ENCODE measurements at regions not wholly inside any gene's neighbourhood (a gene's known extent, or its start where the extent isn't known, plus 50 kb on each side); places are given as distances from the start of the nearest gene placed in this dataset.

GRCh38 chr13:90979059-90979458 lies 368.4 kb upstream of the MIR17HG start:
- 95% methylated on average over 3 of the region's 3 CpGs for WGBS
- H3K4me3 ChIP-seq (ENCODE audit: low read length in 2 of 2) = no peak overlapping the region
- H3K36me3 ChIP-seq (ENCODE audit: control insufficient read depth in 2 of 2, insufficient read depth in 2 of 2, low read length in 1 of 2) = no peaks in the 10 kb centered on the region
- H3K27me3 ChIP-seq (ENCODE audit: control insufficient read depth in 2 of 2, insufficient read depth in 1 of 2, low read length in 1 of 2) = no peaks in the 10 kb centered on the region
- no peaks in the 10 kb centered on the region for H3K4me1 ChIP-seq (ENCODE audit: control insufficient read depth in 2 of 2, insufficient read depth in 2 of 2, low read length in 2 of 2)
- H3K27ac ChIP-seq (ENCODE audit: low read depth in 1 of 2, low read length in 1 of 2) = no peak overlapping the region
- no peak for DNase-seq (ENCODE audit: low read depth in 6 of 9, low spot score in 9 of 9)
- H3K9me3 ChIP-seq (ENCODE audit: control insufficient read depth in 2 of 2, insufficient read depth in 1 of 2, low read length in 1 of 2) = no peaks in the 10 kb centered on the region

GRCh38 chr13:90984756-90985155 lies 362.7 kb upstream of the MIR17HG start:
- Histone ChIP-seq H3K36me3 (ENCODE audit: control insufficient read depth in 2 of 2, insufficient read depth in 2 of 2, low read length in 1 of 2) (no peaks in the 10 kb centered on the region), H3K9me3 (ENCODE audit: control insufficient read depth in 2 of 2, insufficient read depth in 1 of 2, low read length in 1 of 2) (no peaks in the 10 kb centered on the region), H3K27me3 (ENCODE audit: control insufficient read depth in 2 of 2, insufficient read depth in 1 of 2, low read length in 1 of 2) (no peaks in the 10 kb centered on the region), H3K4me1 (ENCODE audit: control insufficient read depth in 2 of 2, insufficient read depth in 2 of 2, low read length in 2 of 2) (no peaks in the 10 kb centered on the region), H3K27ac (ENCODE audit: low read depth in 1 of 2, low read length in 1 of 2) (no peak overlapping the region), H3K4me3 (ENCODE audit: low read length in 2 of 2) (no peak overlapping the region)
- no peak for DNase-seq (ENCODE audit: low read depth in 6 of 9, low spot score in 9 of 9)
- WGBS = 97% methylated on average over 6 of the region's 6 CpGs

GRCh38 chr13:90995001-90995400 lies 352.5 kb upstream of the MIR17HG start:
- Histone ChIP-seq H3K27me3 (ENCODE audit: control insufficient read depth in 2 of 2, insufficient read depth in 1 of 2, low read length in 1 of 2) (no peaks in the 10 kb centered on the region), H3K9me3 (ENCODE audit: control insufficient read depth in 2 of 2, insufficient read depth in 1 of 2, low read length in 1 of 2) (no peaks in the 10 kb centered on the region), H3K27ac (ENCODE audit: low read depth in 1 of 2, low read length in 1 of 2) (no peak overlapping the region), H3K4me3 (ENCODE audit: low read length in 2 of 2) (no peak overlapping the region), H3K4me1 (ENCODE audit: control insufficient read depth in 2 of 2, insufficient read depth in 2 of 2, low read length in 2 of 2) (no peaks in the 10 kb centered on the region), H3K36me3 (ENCODE audit: control insufficient read depth in 2 of 2, insufficient read depth in 2 of 2, low read length in 1 of 2) (no peaks in the 10 kb centered on the region)
- DNase-seq (ENCODE audit: low read depth in 6 of 9, low spot score in 9 of 9) = no peak
- WGBS = 96% methylated on average over 3 of the region's 3 CpGs

GRCh38 chr13:90995614-90996013 lies 351.9 kb upstream of the MIR17HG start:
- no peak overlapping the region for H3K4me3 ChIP-seq (ENCODE audit: low read length in 2 of 2)
- H3K4me1 ChIP-seq (ENCODE audit: control insufficient read depth in 2 of 2, insufficient read depth in 2 of 2, low read length in 2 of 2) = no peaks in the 10 kb centered on the region
- H3K27ac ChIP-seq (ENCODE audit: low read depth in 1 of 2, low read length in 1 of 2) = no peak overlapping the region
- H3K36me3 ChIP-seq (ENCODE audit: control insufficient read depth in 2 of 2, insufficient read depth in 2 of 2, low read length in 1 of 2) = no peaks in the 10 kb centered on the region
- H3K27me3 ChIP-seq (ENCODE audit: control insufficient read depth in 2 of 2, insufficient read depth in 1 of 2, low read length in 1 of 2) = no peaks in the 10 kb centered on the region
- 88% methylated on average over 4 of the region's 4 CpGs for WGBS
- no peaks in the 10 kb centered on the region for H3K9me3 ChIP-seq (ENCODE audit: control insufficient read depth in 2 of 2, insufficient read depth in 1 of 2, low read length in 1 of 2)
- DNase-seq (ENCODE audit: low read depth in 6 of 9, low spot score in 9 of 9) = no peak

- no peak for DNase-seq (ENCODE audit: low read depth in 6 of 9, low spot score in 9 of 9)
- Histone ChIP-seq H3K27ac (ENCODE audit: low read depth in 1 of 2, low read length in 1 of 2) (no peak overlapping the region), H3K27me3 (ENCODE audit: control insufficient read depth in 2 of 2, insufficient read depth in 1 of 2, low read length in 1 of 2) (no peaks in the 10 kb centered on the region), H3K4me1 (ENCODE audit: control insufficient read depth in 2 of 2, insufficient read depth in 2 of 2, low read length in 2 of 2) (no peaks in the 10 kb centered on the region), H3K4me3 (ENCODE audit: low read length in 2 of 2) (no peak overlapping the region), H3K9me3 (ENCODE audit: control insufficient read depth in 2 of 2, insufficient read depth in 1 of 2, low read length in 1 of 2) (no peaks in the 10 kb centered on the region), H3K36me3 (ENCODE audit: control insufficient read depth in 2 of 2, insufficient read depth in 2 of 2, low read length in 1 of 2) (no peaks in the 10 kb centered on the region)
- 95% methylated on average over 1 of the region's 1 CpG for WGBS
Observed at GRCh38 chr13:90997951-90998350, 349.5 kb upstream of the MIR17HG start.

GRCh38 chr13:90999401-90999800 lies 348.1 kb upstream of the MIR17HG start:
- H3K4me1 ChIP-seq (ENCODE audit: control insufficient read depth in 2 of 2, insufficient read depth in 2 of 2, low read length in 2 of 2) = no peaks in the 10 kb centered on the region
- H3K27me3 ChIP-seq (ENCODE audit: control insufficient read depth in 2 of 2, insufficient read depth in 1 of 2, low read length in 1 of 2) = no peaks in the 10 kb centered on the region
- no peak overlapping the region for H3K27ac ChIP-seq (ENCODE audit: low read depth in 1 of 2, low read length in 1 of 2)
- H3K36me3 ChIP-seq (ENCODE audit: control insufficient read depth in 2 of 2, insufficient read depth in 2 of 2, low read length in 1 of 2) = no peaks in the 10 kb centered on the region
- no peak overlapping the region for H3K4me3 ChIP-seq (ENCODE audit: low read length in 2 of 2)
- DNase-seq (ENCODE audit: low read depth in 6 of 9, low spot score in 9 of 9) = no peak
- no peaks in the 10 kb centered on the region for H3K9me3 ChIP-seq (ENCODE audit: control insufficient read depth in 2 of 2, insufficient read depth in 1 of 2, low read length in 1 of 2)

- Histone ChIP-seq H3K9me3 (ENCODE audit: control insufficient read depth in 2 of 2, insufficient read depth in 1 of 2, low read length in 1 of 2) (no peaks in the 10 kb centered on the region), H3K4me1 (ENCODE audit: control insufficient read depth in 2 of 2, insufficient read depth in 2 of 2, low read length in 2 of 2) (no peaks in the 10 kb centered on the region), H3K36me3 (ENCODE audit: control insufficient read depth in 2 of 2, insufficient read depth in 2 of 2, low read length in 1 of 2) (no peaks in the 10 kb centered on the region), H3K27ac (ENCODE audit: low read depth in 1 of 2, low read length in 1 of 2) (no peak overlapping the region), H3K27me3 (ENCODE audit: control insufficient read depth in 2 of 2, insufficient read depth in 1 of 2, low read length in 1 of 2) (no peaks in the 10 kb centered on the region), H3K4me3 (ENCODE audit: low read length in 2 of 2) (no peak overlapping the region)
- 96% methylated on average over 6 of the region's 6 CpGs for WGBS
- no peak for DNase-seq (ENCODE audit: low read depth in 6 of 9, low spot score in 9 of 9)
Observed at GRCh38 chr13:91001371-91001770, 346.1 kb upstream of the MIR17HG start.

GRCh38 chr13:91014696-91015095 lies 332.8 kb upstream of the MIR17HG start:
- Histone ChIP-seq H3K36me3 (ENCODE audit: control insufficient read depth in 2 of 2, insufficient read depth in 2 of 2, low read length in 1 of 2) (no peaks in the 10 kb centered on the region), H3K27ac (ENCODE audit: low read depth in 1 of 2, low read length in 1 of 2) (no peak overlapping the region), H3K27me3 (ENCODE audit: control insufficient read depth in 2 of 2, insufficient read depth in 1 of 2, low read length in 1 of 2) (no peaks in the 10 kb centered on the region), H3K9me3 (ENCODE audit: control insufficient read depth in 2 of 2, insufficient read depth in 1 of 2, low read length in 1 of 2) (no peaks in the 10 kb centered on the region), H3K4me1 (ENCODE audit: control insufficient read depth in 2 of 2, insufficient read depth in 2 of 2, low read length in 2 of 2) (no peaks in the 10 kb centered on the region), H3K4me3 (ENCODE audit: low read length in 2 of 2) (no peak overlapping the region)
- WGBS = 78% methylated on average over 3 of the region's 3 CpGs
- peak in 1 of 9 donors; percentile 6 for DNase-seq (ENCODE audit: low read depth in 6 of 9, low spot score in 9 of 9)

GRCh38 chr13:91017031-91017668 lies 330.3 kb upstream of the MIR17HG start:
- Histone ChIP-seq H3K9me3 (ENCODE audit: control insufficient read depth in 2 of 2, insufficient read depth in 1 of 2, low read length in 1 of 2) (no peaks in the 10 kb centered on the region), H3K4me3 (ENCODE audit: low read length in 2 of 2) (no peak overlapping the region), H3K4me1 (ENCODE audit: control insufficient read depth in 2 of 2, insufficient read depth in 2 of 2, low read length in 2 of 2) (no peaks in the 10 kb centered on the region), H3K36me3 (ENCODE audit: control insufficient read depth in 2 of 2, insufficient read depth in 2 of 2, low read length in 1 of 2) (no peaks in the 10 kb centered on the region), H3K27me3 (ENCODE audit: control insufficient read depth in 2 of 2, insufficient read depth in 1 of 2, low read length in 1 of 2) (no peaks in the 10 kb centered on the region), H3K27ac (ENCODE audit: low read depth in 1 of 2, low read length in 1 of 2) (no peak overlapping the region)
- peak in 6 of 9 donors; percentile 5 to 30 (median 20) for DNase-seq (ENCODE audit: low read depth in 6 of 9, low spot score in 9 of 9)
- 53% methylated on average over 2 of the region's 2 CpGs for WGBS

- Histone ChIP-seq H3K4me1 (ENCODE audit: control insufficient read depth in 2 of 2, insufficient read depth in 2 of 2, low read length in 2 of 2) (no peaks in the 10 kb centered on the region), H3K4me3 (ENCODE audit: low read length in 2 of 2) (no peak overlapping the region), H3K27ac (ENCODE audit: low read depth in 1 of 2, low read length in 1 of 2) (no peak overlapping the region), H3K9me3 (ENCODE audit: control insufficient read depth in 2 of 2, insufficient read depth in 1 of 2, low read length in 1 of 2) (no peaks in the 10 kb centered on the region), H3K36me3 (ENCODE audit: control insufficient read depth in 2 of 2, insufficient read depth in 2 of 2, low read length in 1 of 2) (no peaks in the 10 kb centered on the region), H3K27me3 (ENCODE audit: control insufficient read depth in 2 of 2, insufficient read depth in 1 of 2, low read length in 1 of 2) (no peaks in the 10 kb centered on the region)
- DNase-seq (ENCODE audit: low read depth in 6 of 9, low spot score in 9 of 9) = no peak
- WGBS = 69% methylated on average over 15 of the region's 15 CpGs
Observed at GRCh38 chr13:91017669-91018053, 329.8 kb upstream of the MIR17HG start.

Measured in thymus (tissue), 11 donors.